HFFc6 (cell line): ENCODE measurements at regions not wholly inside any gene's neighbourhood (a gene's known extent, or its start where the extent isn't known, plus 50 kb on each side); places are given as distances from the start of the nearest gene placed in this dataset. TPM values are rescaled to one million over a fixed set of nuclear protein-coding genes. Genes with fewer than 3 reads are reported as not detected.

Experiments
- DNase-seq: peaks from one replicate; pipeline ENCODE4 v3.0.0-alpha.2; 2018
- H3K27ac Mint-ChIP-seq: 2 replicates; pipeline ENCODE4 v1.8.0; 2020; ENCODE audit warnings: mild to moderate bottlenecking, mixed read lengths
- H3K27me3 Mint-ChIP-seq: 2 replicates; pipeline ENCODE4 v1.8.0; 2021; ENCODE audit warnings: mild to moderate bottlenecking, moderate library complexity, mixed read lengths; ENCODE audit not compliant: insufficient read depth
- H3K36me3 Mint-ChIP-seq: 2 replicates; pipeline ENCODE4 v1.8.0; 2021; ENCODE audit warnings: low read depth, mixed read lengths
- H3K4me1 Mint-ChIP-seq: 2 replicates; pipeline ENCODE4 v1.8.0; 2020; ENCODE audit warnings: low read depth, mixed read lengths
- H3K4me3 Mint-ChIP-seq: 2 replicates; pipeline ENCODE4 v1.8.0; 2020; ENCODE audit warnings: mild to moderate bottlenecking, moderate library complexity, mixed read lengths
- H3K9me3 Mint-ChIP-seq: 2 replicates; pipeline ENCODE4 v1.8.0; 2020; ENCODE audit warnings: mild to moderate bottlenecking, mixed read lengths
- CTCF ChIP-seq: fragments of 200-600 bp; sonication (generic); IDR thresholded peaks from 2 replicates; pipeline ENCODE4 v1.5.0; 2021; ENCODE audit warnings: antibody characterized with exemption, mild to moderate bottlenecking
- microRNA-seq: library from miRNA; unstranded; fragments of <30 nt; microRNA quantifications from one replicate; pipeline ENCODE4, GENCODE V29; 2019

GRCh38 chr1:201774224-201774982 lies 54.6 kb upstream of the IPO9 start:
- TF ChIP-seq CTCF, result no peak
- DNase-seq, result peak; percentile 69
- H3K4me3 Mint-ChIP-seq, result peak overlapping the region; percentile 43
- peaks cover 4% of the 10 kb centered on the region for H3K27me3 Mint-ChIP-seq
- peaks cover 27% of the 10 kb centered on the region for H3K36me3 Mint-ChIP-seq
- H3K27ac Mint-ChIP-seq, result peak overlapping the region; percentile 93
- peaks cover 28% of the 10 kb centered on the region for H3K9me3 Mint-ChIP-seq
- H3K4me1 Mint-ChIP-seq, result peaks cover 87% of the 10 kb centered on the region

- Mint-ChIP-seq H3K27me3 (peaks cover 4% of the 10 kb centered on the region), H3K9me3 (peaks cover 27% of the 10 kb centered on the region), H3K4me3 (peak overlapping the region; percentile 43; the same call in 1 of the 2 replicates), H3K27ac (peak overlapping the region; percentile 93), H3K36me3 (peaks cover 26% of the 10 kb centered on the region), H3K4me1 (peaks cover 87% of the 10 kb centered on the region)
- DNase-seq, result no peak
- TF ChIP-seq CTCF, result peak; percentile 46
These were observed 54.0 kb upstream of the IPO9 start for GRCh38 chr1:201774983-201775344.

GRCh38 chr1:201775380-201775779 lies 53.6 kb upstream of the IPO9 start:
- Mint-ChIP-seq H3K4me3 (0 out of 2 replicates have a peak overlapping the region, but pooled peaks have one; percentile 43), H3K9me3 (peaks cover 23% of the 10 kb centered on the region), H3K27ac (peak overlapping the region; percentile 93), H3K4me1 (peaks cover 87% of the 10 kb centered on the region), H3K27me3 (peaks cover 4% of the 10 kb centered on the region), H3K36me3 (peaks cover 25% of the 10 kb centered on the region)
- no peak for DNase-seq
- TF ChIP-seq CTCF, result no peak

- DNase-seq, result no peak
These were observed 50.5 kb upstream of the IPO9 start for GRCh38 chr1:201778279-201779065.

More at GRCh38 chr1:201778279-201779065, 50.5 kb upstream of the IPO9 start:
- no peak for TF ChIP-seq CTCF
- peaks cover 31% of the 10 kb centered on the region for H3K36me3 Mint-ChIP-seq
- H3K4me3 Mint-ChIP-seq, result peak overlapping the region; percentile 22
- H3K4me1 Mint-ChIP-seq, result peaks cover 91% of the 10 kb centered on the region
- H3K27me3 Mint-ChIP-seq, result peaks cover 4% of the 10 kb centered on the region
- H3K27ac Mint-ChIP-seq, result peak overlapping the region; percentile 64
- H3K9me3 Mint-ChIP-seq, result no peaks in the 10 kb centered on the region

Small RNAs in the stretch of these regions (microRNA-seq; reads per million reads assigned to microRNA genes)
- gene MIR5191, result not detected
